Mesodermal cell (in vitro differentiated cells): ENCODE measurements at regions not wholly inside any gene's neighbourhood (a gene's known extent, or its start where the extent isn't known, plus 50 kb on each side); places are given as distances from the start of the nearest gene placed in this dataset.

Experiments
- H3K27ac ChIP-seq: 2 replicates; pipeline ENCODE4 v1.7.0; 2013; ENCODE audit warnings: mild to moderate bottlenecking, low read depth, low read length, moderate library complexity; ENCODE audit not compliant: severe bottlenecking
- H3K36me3 ChIP-seq: 2 replicates; pipeline ENCODE4 v1.7.1; 2013; ENCODE audit warnings: mild to moderate bottlenecking, low read length, moderate library complexity; ENCODE audit not compliant: control insufficient read depth, insufficient read depth
- H3K4me1 ChIP-seq: one replicate; pipeline ENCODE4 v1.7.1; 2013; ENCODE audit warnings: mild to moderate bottlenecking, low read length; ENCODE audit not compliant: insufficient read depth, control insufficient read depth, poor library complexity, severe bottlenecking
- H3K4me3 ChIP-seq: 2 replicates; pipeline ENCODE4 v1.7.0; 2013; ENCODE audit warnings: low read length, control low read depth, mild to moderate bottlenecking; ENCODE audit not compliant: insufficient read depth, poor library complexity, severe bottlenecking; ENCODE audit errors: extremely low read depth
- H3K9me3 ChIP-seq: 2 replicates; pipeline ENCODE4 v1.7.1; 2013; ENCODE audit warnings: mild to moderate bottlenecking, low read length, moderate library complexity; ENCODE audit not compliant: control insufficient read depth
- WGBS, 2 experiments: methylation state at CpG; one replicate each; pipeline ENCODE4 v1.1.5; 2013; ENCODE audit warnings: missing lambda C conversion rate in 2 of 2; ENCODE audit not compliant: insufficient coverage in 2 of 2; 5-methylcytosine and 5-hydroxymethylcytosine counted together

DNA sequence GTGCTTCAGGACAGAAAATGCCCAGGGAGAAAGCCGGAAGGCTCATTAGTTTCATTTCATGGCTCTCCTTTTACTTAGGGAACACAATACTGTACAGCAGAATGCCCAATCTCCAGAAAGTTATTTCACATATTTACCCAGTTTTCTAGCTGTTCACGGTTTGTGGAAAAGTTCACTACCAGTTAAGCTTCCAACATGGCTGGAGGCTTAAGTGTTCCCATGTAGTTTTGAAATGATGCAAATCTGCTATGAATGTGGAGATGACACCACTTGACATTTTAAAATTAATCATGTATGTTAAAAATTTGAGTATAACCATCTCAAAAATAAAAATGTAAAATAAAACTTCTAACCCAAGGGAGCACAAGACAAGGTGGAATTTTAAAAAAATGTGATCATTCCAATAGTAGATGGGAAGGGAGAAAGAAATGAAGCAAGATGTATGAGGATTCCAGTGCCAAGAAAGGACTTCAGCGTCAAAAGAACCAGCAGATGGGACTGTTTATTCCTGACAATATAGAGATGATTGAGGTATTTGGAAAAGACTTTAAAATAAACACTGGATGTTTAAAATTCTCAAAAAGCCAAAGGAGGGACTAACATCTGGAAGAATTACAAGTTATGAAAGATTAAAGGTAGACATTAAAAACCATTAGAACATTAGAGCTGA lies 60.9 kb upstream of the OSR1 start:
- Histone ChIP-seq H3K36me3 (no peaks in the 10 kb centered on the region), H3K4me3 (no peak overlapping the region), H3K4me1 (no peaks in the 10 kb centered on the region), H3K27ac (no peak overlapping the region), H3K9me3 (no peaks in the 10 kb centered on the region)
- 93 to 100% methylated on average over 1 to 2 of the region's 3 CpGs for WGBS, 2 experiments

- Histone ChIP-seq H3K4me1 (no peaks in the 10 kb centered on the region), H3K9me3 (no peaks in the 10 kb centered on the region), H3K27ac (no peak overlapping the region), H3K4me3 (no peak overlapping the region), H3K36me3 (no peaks in the 10 kb centered on the region)
- 65 to 93% methylated on average over 2 of the region's 3 CpGs for WGBS, 2 experiments
Measured at GRCh38 chr2:19416784-19417684, 58.6 kb upstream of the OSR1 start.

DNA sequence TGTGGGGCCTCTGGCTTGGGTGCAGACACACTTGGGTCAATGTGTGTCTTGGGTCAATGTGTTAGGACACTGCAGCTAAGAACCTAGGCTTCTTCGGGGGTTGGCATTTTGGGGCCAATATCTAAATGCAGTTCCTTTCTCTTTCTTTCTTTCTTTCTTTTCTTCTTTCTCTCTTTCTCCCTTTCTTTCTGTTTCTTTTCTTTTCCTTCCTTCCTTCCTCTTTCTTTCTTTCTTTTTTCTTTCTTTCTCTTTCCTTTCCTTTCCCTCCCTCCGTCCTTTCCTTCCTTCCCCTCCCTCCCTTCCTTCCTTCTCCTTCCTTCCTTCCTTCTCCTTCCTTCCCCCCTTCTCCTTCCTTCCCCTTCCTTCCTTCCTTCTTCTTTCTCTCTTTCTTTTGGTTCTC lies 57.7 kb upstream of the OSR1 start:
- 90 to 92% methylated on average over 2 of the region's 2 CpGs for WGBS, 2 experiments
- Histone ChIP-seq H3K9me3 (no peaks in the 10 kb centered on the region), H3K4me1 (no peaks in the 10 kb centered on the region), H3K4me3 (no peak overlapping the region), H3K27ac (no peak overlapping the region), H3K36me3 (no peaks in the 10 kb centered on the region)

- Histone ChIP-seq H3K4me3 (no peak overlapping the region), H3K27ac (no peak overlapping the region), H3K9me3 (no peaks in the 10 kb centered on the region), H3K4me1 (no peaks in the 10 kb centered on the region), H3K36me3 (no peaks in the 10 kb centered on the region)
- no CpG with 5 or more reads among the region's 2 CpGs for WGBS, 2 experiments
Measured at GRCh38 chr2:19409046-19409445, 50.6 kb upstream of the OSR1 start.

DNA sequence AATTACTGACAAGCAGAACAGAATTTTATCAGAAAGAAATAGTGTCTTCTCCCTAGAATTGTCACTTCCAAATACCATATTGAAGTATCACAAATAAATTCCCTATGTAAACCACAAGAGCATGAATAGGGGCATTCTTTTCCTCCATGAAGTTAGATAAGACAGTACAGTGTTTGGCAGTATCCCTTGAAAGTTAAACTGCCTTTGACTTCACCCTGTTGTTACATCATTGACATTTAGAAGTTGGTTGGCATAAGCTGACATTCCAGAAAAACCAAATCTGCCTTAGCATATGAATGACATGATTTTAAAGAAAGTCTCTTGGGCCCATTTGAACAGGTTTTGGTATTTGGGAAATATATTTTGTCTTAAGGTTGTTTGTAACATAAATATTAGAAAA lies 50.2 kb upstream of the OSR1 start:
- no peaks in the 10 kb centered on the region for H3K9me3 ChIP-seq
- no peak overlapping the region for H3K4me3 ChIP-seq
- no peak overlapping the region for H3K27ac ChIP-seq
- no peaks in the 10 kb centered on the region for H3K4me1 ChIP-seq
- no peaks in the 10 kb centered on the region for H3K36me3 ChIP-seq
